Stomach smooth muscle (tissue), 2 donors: ENCODE measurements at regions not wholly inside any gene's neighbourhood (a gene's known extent, or its start where the extent isn't known, plus 50 kb on each side); places are given as distances from the start of the nearest gene placed in this dataset.

Experiments used
- H3K27ac ChIP-seq: one replicate; pipeline ENCODE4 v1.7.0; 2013; ENCODE audit warnings: mild to moderate bottlenecking, low read length, inconsistent platforms
- H3K27me3 ChIP-seq, 2 donors: one replicate each; pipeline ENCODE4 v1.7.0; 2013; ENCODE audit warnings: low read length in 2 of 2; ENCODE audit not compliant: insufficient read depth in 2 of 2, control insufficient read depth in 1 of 2
- H3K36me3 ChIP-seq, 2 donors: one replicate each; pipeline ENCODE4 v1.7.0; 2013; ENCODE audit warnings: low read length in 2 of 2; ENCODE audit not compliant: control insufficient read depth in 2 of 2, insufficient read depth in 2 of 2
- H3K4me1 ChIP-seq: one replicate; pipeline ENCODE4 v1.7.0; 2013; ENCODE audit warnings: low read length; ENCODE audit not compliant: control insufficient read depth, insufficient read depth
- H3K4me3 ChIP-seq, 2 donors: one replicate each; pipeline ENCODE4 v1.7.0; 2013; ENCODE audit warnings: low read length in 2 of 2
- H3K9ac ChIP-seq, 2 donors: one replicate each; pipeline ENCODE4 v1.7.0; 2013; ENCODE audit warnings: low read length in 2 of 2, mild to moderate bottlenecking in 1 of 2
- H3K9me3 ChIP-seq, 2 donors: one replicate each; pipeline ENCODE4 v1.7.0; 2013; ENCODE audit warnings: low read length in 2 of 2; ENCODE audit not compliant: control insufficient read depth in 2 of 2
- donor health status: healthy.
- donor health status: Pancreatic carcinoma.

GRCh38 chr5:54820346-54821134, 164.9 kb downstream of the ESM1 start:
- Histone ChIP-seq H3K27me3 (no peaks in the 10 kb centered on the region), H3K9ac (no peak overlapping the region), H3K4me1 (no peaks in the 10 kb centered on the region), H3K27ac (no peak overlapping the region), H3K4me3 (no peak overlapping the region), H3K9me3 (no peaks in the 10 kb centered on the region), H3K36me3 (no peaks in the 10 kb centered on the region)

- Histone ChIP-seq H3K4me1 (no peaks in the 10 kb centered on the region), H3K27ac (no peak overlapping the region), H3K36me3 (no peaks in the 10 kb centered on the region), H3K9ac (no peak overlapping the region), H3K27me3 (no peaks in the 10 kb centered on the region), H3K4me3 (no peak overlapping the region), H3K9me3 (no peaks in the 10 kb centered on the region)
Observed at GRCh38 chr5:54807421-54807820, 178.0 kb downstream of the ESM1 start.

- H3K27ac ChIP-seq = no peak overlapping the region
- no peaks in the 10 kb centered on the region for H3K9me3 ChIP-seq
- no peak overlapping the region for H3K4me3 ChIP-seq
- no peaks in the 10 kb centered on the region for H3K4me1 ChIP-seq
- no peaks in the 10 kb centered on the region for H3K36me3 ChIP-seq
- no peak overlapping the region for H3K9ac ChIP-seq
- H3K27me3 ChIP-seq = no peaks in the 10 kb centered on the region
Observed at GRCh38 chr5:54804521-54804920, 180.9 kb downstream of the ESM1 start.

GRCh38 chr5:54804086-54804485, 181.3 kb downstream of the ESM1 start:
- Histone ChIP-seq H3K36me3 (no peaks in the 10 kb centered on the region), H3K27me3 (no peaks in the 10 kb centered on the region), H3K9me3 (no peaks in the 10 kb centered on the region), H3K4me3 (no peak overlapping the region), H3K9ac (no peak overlapping the region), H3K4me1 (no peaks in the 10 kb centered on the region), H3K27ac (no peak overlapping the region)

- Histone ChIP-seq H3K4me3 (no peak overlapping the region), H3K36me3 (no peaks in the 10 kb centered on the region), H3K27ac (no peak overlapping the region), H3K4me1 (no peaks in the 10 kb centered on the region), H3K9me3 (no peaks in the 10 kb centered on the region), H3K27me3 (no peaks in the 10 kb centered on the region), H3K9ac (no peak overlapping the region)
Observed at GRCh38 chr5:54803471-54804011, 181.9 kb downstream of the ESM1 start.

- Histone ChIP-seq H3K9me3 (no peaks in the 10 kb centered on the region), H3K9ac (no peak overlapping the region), H3K4me3 (no peak overlapping the region), H3K36me3 (no peaks in the 10 kb centered on the region), H3K27me3 (no peaks in the 10 kb centered on the region), H3K4me1 (no peaks in the 10 kb centered on the region), H3K27ac (no peak overlapping the region)
Observed at GRCh38 chr5:54799645-54800044, 185.7 kb downstream of the ESM1 start.

GRCh38 chr5:54795777-54796176, 189.6 kb downstream of the ESM1 start:
- Histone ChIP-seq H3K36me3 (no peaks in the 10 kb centered on the region), H3K9ac (no peak overlapping the region), H3K27me3 (no peaks in the 10 kb centered on the region), H3K27ac (no peak overlapping the region), H3K9me3 (no peaks in the 10 kb centered on the region), H3K4me3 (no peak overlapping the region), H3K4me1 (peaks cover 9% of the 10 kb centered on the region)

- no peaks in the 10 kb centered on the region for H3K36me3 ChIP-seq
- no peak overlapping the region for H3K27ac ChIP-seq
- no peak overlapping the region for H3K4me3 ChIP-seq
- no peaks in the 10 kb centered on the region for H3K9me3 ChIP-seq
- H3K9ac ChIP-seq = no peak overlapping the region
- H3K4me1 ChIP-seq = peaks cover 9% of the 10 kb centered on the region
- no peaks in the 10 kb centered on the region for H3K27me3 ChIP-seq
Observed at GRCh38 chr5:54795284-54795683, 190.1 kb downstream of the ESM1 start.

- Histone ChIP-seq H3K4me1 (peaks cover 9% of the 10 kb centered on the region), H3K36me3 (no peaks in the 10 kb centered on the region), H3K27ac (no peak overlapping the region), H3K4me3 (no peak overlapping the region), H3K9ac (no peak overlapping the region), H3K27me3 (no peaks in the 10 kb centered on the region), H3K9me3 (no peaks in the 10 kb centered on the region)
Observed at GRCh38 chr5:54794135-54794975, 191.0 kb downstream of the ESM1 start.

GRCh38 chr5:54793468-54794134, 191.8 kb downstream of the ESM1 start:
- no peak overlapping the region for H3K9ac ChIP-seq
- H3K9me3 ChIP-seq = no peaks in the 10 kb centered on the region
- H3K27me3 ChIP-seq = no peaks in the 10 kb centered on the region
- H3K4me3 ChIP-seq = no peak overlapping the region
- H3K27ac ChIP-seq = no peak overlapping the region
- no peaks in the 10 kb centered on the region for H3K36me3 ChIP-seq
- H3K4me1 ChIP-seq = peaks cover 9% of the 10 kb centered on the region
